Osteoblast (primary cell): ENCODE measurements at regions not wholly inside any gene's neighbourhood (a gene's known extent, or its start where the extent isn't known, plus 50 kb on each side); places are given as distances from the start of the nearest gene placed in this dataset.

Experiments
- DNase-seq: peaks from one replicate; pipeline ENCODE4 v3.0.0; 2011; ENCODE audit warnings: low spot score, mixed read lengths; ENCODE audit not compliant: insufficient read length; ENCODE audit errors: missing footprints
- H2AFZ ChIP-seq: 2 replicates; pipeline ENCODE4 v1.6.0; 2011; ENCODE audit warnings: mild to moderate bottlenecking, low read length
- H3K27ac ChIP-seq: 2 replicates; pipeline ENCODE4 v1.5.1; 2011; ENCODE audit warnings: mild to moderate bottlenecking, low read depth, low read length, moderate library complexity
- H3K27me3 ChIP-seq: 2 replicates; pipeline ENCODE4 v1.6.0; 2012; ENCODE audit warnings: mild to moderate bottlenecking, control low read depth, inconsistent platforms, low read length, moderate library complexity; ENCODE audit not compliant: insufficient read depth
- H3K36me3 ChIP-seq: 2 replicates; pipeline ENCODE4 v1.5.1; 2011; ENCODE audit warnings: mild to moderate bottlenecking, low read length, control low read depth, moderate library complexity; ENCODE audit not compliant: insufficient read depth
- H3K4me1 ChIP-seq: 2 replicates; pipeline ENCODE4 v1.5.1; 2011; ENCODE audit warnings: mild to moderate bottlenecking, low read length, control low read depth, moderate library complexity; ENCODE audit not compliant: insufficient read depth
- H3K4me2 ChIP-seq: 2 replicates; pipeline ENCODE4 v1.6.0; 2011; ENCODE audit warnings: mild to moderate bottlenecking, low read length; ENCODE audit not compliant: insufficient read depth
- H3K4me3 ChIP-seq: fragments of 200-600 bp; sonication (generic); 3 replicates; pipeline ENCODE4 v1.5.1; 2012; ENCODE audit warnings: mild to moderate bottlenecking, low read length, inconsistent platforms; ENCODE audit not compliant: insufficient read depth
- H3K79me2 ChIP-seq: 2 replicates; pipeline ENCODE4 v1.6.0; 2012; ENCODE audit warnings: mild to moderate bottlenecking, low read length, control low read depth, inconsistent platforms; ENCODE audit not compliant: insufficient read depth
- H3K9me3 ChIP-seq: 2 replicates; pipeline ENCODE4 v1.5.1; 2011; ENCODE audit warnings: low read depth, low read length, control low read depth
- H4K20me1 ChIP-seq: 2 replicates; pipeline ENCODE4 v1.6.0; 2012; ENCODE audit warnings: mild to moderate bottlenecking, low read length, control low read depth; ENCODE audit not compliant: insufficient read depth
- TF ChIP-seq, protein P1 (sequence below): IDR thresholded peaks from 2 replicates; pipeline ENCODE4 v1.5.1; 2011; ENCODE audit warnings: mild to moderate bottlenecking, low read depth, low read length, moderate library complexity; ENCODE audit errors: extremely low read depth

DNA sequence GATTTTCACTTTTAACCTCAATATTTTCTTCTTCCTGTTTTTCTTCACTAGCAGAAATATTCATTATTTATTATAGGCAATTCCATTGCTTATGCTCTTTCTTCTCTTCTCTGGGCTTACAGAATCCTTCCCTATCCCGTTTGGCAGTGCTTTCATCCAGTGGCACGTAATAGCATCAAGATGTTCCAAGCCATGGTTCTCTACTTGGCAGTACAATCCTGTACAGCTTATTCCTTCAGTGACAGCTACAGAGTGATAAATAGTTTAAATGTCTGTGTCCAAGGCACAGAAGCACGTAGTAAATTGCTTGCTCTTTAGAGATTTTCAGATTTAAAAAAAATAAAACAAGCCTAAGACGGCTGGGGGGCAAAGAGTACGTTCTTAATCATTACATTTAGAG, 1964.3 kb downstream of the SUCLG1 start:
- Histone ChIP-seq H3K4me3 (no peak overlapping the region), H3K4me1 (no peaks in the 10 kb centered on the region), H4K20me1 (no peaks in the 10 kb centered on the region), H3K27ac (no peak overlapping the region), H3K27me3 (no peaks in the 10 kb centered on the region), H2AFZ (no peak overlapping the region), H3K79me2 (no peaks in the 10 kb centered on the region), H3K9me3 (peaks cover 3% of the 10 kb centered on the region), H3K4me2 (no peak overlapping the region), H3K36me3 (no peaks in the 10 kb centered on the region)
- DNase-seq = no peak
- TF ChIP-seq, protein P1, sequence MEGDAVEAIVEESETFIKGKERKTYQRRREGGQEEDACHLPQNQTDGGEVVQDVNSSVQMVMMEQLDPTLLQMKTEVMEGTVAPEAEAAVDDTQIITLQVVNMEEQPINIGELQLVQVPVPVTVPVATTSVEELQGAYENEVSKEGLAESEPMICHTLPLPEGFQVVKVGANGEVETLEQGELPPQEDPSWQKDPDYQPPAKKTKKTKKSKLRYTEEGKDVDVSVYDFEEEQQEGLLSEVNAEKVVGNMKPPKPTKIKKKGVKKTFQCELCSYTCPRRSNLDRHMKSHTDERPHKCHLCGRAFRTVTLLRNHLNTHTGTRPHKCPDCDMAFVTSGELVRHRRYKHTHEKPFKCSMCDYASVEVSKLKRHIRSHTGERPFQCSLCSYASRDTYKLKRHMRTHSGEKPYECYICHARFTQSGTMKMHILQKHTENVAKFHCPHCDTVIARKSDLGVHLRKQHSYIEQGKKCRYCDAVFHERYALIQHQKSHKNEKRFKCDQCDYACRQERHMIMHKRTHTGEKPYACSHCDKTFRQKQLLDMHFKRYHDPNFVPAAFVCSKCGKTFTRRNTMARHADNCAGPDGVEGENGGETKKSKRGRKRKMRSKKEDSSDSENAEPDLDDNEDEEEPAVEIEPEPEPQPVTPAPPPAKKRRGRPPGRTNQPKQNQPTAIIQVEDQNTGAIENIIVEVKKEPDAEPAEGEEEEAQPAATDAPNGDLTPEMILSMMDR = no peak

DNA sequence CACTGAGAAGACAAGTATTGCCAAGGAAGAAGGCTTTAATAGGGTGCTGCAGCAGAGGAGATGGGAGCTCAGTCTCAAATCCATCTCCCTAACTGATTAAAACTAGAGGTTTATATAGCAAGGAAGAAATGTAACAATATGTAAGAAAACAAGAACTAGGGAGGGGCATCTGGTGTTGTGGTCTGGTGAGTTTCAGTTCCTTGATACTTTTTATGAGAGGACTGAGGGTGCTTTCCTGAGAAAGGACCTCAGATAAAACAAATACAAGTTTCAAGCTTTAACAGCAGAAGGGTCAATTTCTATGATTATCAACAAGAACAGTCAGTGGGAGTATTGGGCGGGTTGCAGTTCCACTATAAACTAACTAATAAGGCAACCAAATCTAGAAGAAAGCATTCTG, 1967.5 kb downstream of the SUCLG1 start:
- Histone ChIP-seq H3K9me3 (no peaks in the 10 kb centered on the region), H3K36me3 (no peaks in the 10 kb centered on the region), H3K4me1 (no peaks in the 10 kb centered on the region), H3K79me2 (no peaks in the 10 kb centered on the region), H3K27ac (no peak overlapping the region), H3K4me2 (no peak overlapping the region), H3K4me3 (no peak overlapping the region), H4K20me1 (no peaks in the 10 kb centered on the region), H2AFZ (no peak overlapping the region), H3K27me3 (no peaks in the 10 kb centered on the region)
- DNase-seq = no peak
- TF ChIP-seq, protein P1 = no peak

DNA sequence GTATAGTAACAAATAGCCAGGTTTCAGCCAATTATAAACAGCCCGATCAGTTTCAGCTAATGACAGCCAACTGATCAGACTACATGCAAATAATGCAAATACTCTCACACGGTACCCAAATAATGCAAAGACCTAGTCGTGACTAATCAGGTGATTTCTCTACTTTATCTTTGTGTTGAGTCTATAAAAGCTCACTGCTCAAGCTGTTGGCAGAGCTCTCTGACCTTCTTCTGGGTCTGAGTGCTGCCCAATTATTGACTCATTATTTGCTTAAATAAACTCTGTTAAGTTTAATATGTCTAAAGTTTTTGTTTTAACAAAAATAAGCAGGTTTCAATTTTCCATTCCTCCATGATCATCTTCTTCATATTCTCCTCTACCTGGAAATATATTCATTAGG, 1971.7 kb downstream of the SUCLG1 start:
- H2AFZ ChIP-seq = no peak overlapping the region
- TF ChIP-seq, protein P1 = no peak

DNA sequence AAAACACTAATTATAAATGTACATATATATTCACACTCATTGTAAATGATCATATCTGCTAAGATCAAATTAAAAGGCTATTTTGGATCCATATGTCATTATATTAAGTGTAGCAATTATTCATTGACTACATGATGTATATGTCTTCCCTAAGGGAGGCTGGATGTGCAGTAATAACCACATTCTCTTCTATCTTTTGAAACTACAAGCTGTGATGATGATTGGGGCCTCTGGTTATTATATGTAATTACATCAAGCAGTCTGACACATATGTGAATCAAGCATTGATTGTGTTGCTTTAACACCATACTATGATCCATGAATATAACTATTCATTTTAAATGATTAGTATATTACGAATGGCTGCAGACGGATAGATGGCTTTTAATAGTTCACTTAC, 1973.4 kb downstream of the SUCLG1 start:
- no peak for DNase-seq
- Histone ChIP-seq H4K20me1 (no peaks in the 10 kb centered on the region), H3K4me3 (no peak overlapping the region), H3K4me1 (no peaks in the 10 kb centered on the region), H3K27me3 (no peaks in the 10 kb centered on the region), H3K79me2 (no peaks in the 10 kb centered on the region), H3K27ac (no peak overlapping the region), H2AFZ (no peak overlapping the region), H3K4me2 (no peak overlapping the region), H3K9me3 (no peaks in the 10 kb centered on the region), H3K36me3 (no peaks in the 10 kb centered on the region)
- TF ChIP-seq, protein P1 = no peak

More for the DNA sequence above, 1971.7 kb downstream of the SUCLG1 start:
- H3K4me1 ChIP-seq = no peaks in the 10 kb centered on the region
- no peaks in the 10 kb centered on the region for H3K79me2 ChIP-seq
- no peak overlapping the region for H3K27ac ChIP-seq
- H3K36me3 ChIP-seq = no peaks in the 10 kb centered on the region
- no peak overlapping the region for H3K4me2 ChIP-seq
- no peak overlapping the region for H3K4me3 ChIP-seq
- H3K9me3 ChIP-seq = no peaks in the 10 kb centered on the region
- no peaks in the 10 kb centered on the region for H4K20me1 ChIP-seq
- no peaks in the 10 kb centered on the region for H3K27me3 ChIP-seq
- no peak for DNase-seq
